Superior temporal gyrus (tissue), 1 donor: ENCODE measurements at regions not wholly inside any gene's neighbourhood (a gene's known extent, or its start where the extent isn't known, plus 50 kb on each side); places are given as distances from the start of the nearest gene placed in this dataset.
A peak's percentile ranks its signal among the peaks of the same experiment; 100 is the strongest.
"Not testable (repeated sequence)": the region's sequence is repeated elsewhere in the genome, so short reads cannot be mapped to it uniquely, and the experiment has no call there.

Source experiments
- DNase-seq: peaks from one replicate; pipeline ENCODE4 v3.0.0-alpha.2; 2016; ENCODE audit errors: extremely low spot score

GRCh38 chr4:33746979-33747378, 2497.3 kb downstream of the ARAP2 start:
- no peak for DNase-seq

- DNase-seq, result no peak
These were observed 2493.3 kb downstream of the ARAP2 start for GRCh38 chr4:33751050-33751449.

DNA sequence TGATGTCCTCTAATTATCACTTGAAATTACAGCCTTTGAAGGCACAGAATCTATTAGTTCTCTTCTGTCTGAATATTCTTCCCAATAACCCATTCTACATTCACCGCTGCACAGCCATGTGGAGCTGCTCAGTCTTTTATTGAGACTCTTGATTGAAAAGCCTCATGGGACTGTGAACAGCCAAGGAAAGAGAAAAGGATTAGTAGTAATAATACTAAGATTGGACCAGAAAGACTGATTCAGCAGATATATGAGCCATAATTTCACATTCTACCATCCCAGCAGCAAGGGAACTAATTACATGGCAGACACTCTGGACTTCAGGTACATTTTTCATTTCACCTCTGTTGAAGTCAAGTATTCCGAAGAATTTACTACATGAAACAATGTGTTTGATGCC, 2471.7 kb downstream of the ARAP2 start:
- no peak for DNase-seq

- no peak for DNase-seq
These were observed 2463.1 kb downstream of the ARAP2 start for GRCh38 chr4:33780952-33781791.

DNA sequence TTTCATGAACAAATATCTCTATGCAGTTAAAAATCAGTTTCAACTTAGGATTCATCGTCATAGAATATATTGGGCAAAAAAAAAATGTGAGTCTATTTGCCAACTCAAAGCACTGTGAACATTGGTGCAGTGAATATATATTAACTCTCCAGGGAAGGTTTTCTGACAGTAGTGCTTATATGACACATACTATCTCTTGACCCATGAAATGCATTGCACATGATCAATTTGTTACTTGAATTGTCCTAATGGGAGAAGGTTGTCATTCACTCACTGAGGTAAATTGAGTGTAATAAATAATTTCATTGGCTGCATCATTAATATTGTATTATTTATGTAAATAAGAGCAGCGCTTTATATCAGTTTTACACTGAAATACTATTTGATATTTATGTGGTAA, 2458.5 kb downstream of the ARAP2 start:
- DNase-seq, result no peak

DNA sequence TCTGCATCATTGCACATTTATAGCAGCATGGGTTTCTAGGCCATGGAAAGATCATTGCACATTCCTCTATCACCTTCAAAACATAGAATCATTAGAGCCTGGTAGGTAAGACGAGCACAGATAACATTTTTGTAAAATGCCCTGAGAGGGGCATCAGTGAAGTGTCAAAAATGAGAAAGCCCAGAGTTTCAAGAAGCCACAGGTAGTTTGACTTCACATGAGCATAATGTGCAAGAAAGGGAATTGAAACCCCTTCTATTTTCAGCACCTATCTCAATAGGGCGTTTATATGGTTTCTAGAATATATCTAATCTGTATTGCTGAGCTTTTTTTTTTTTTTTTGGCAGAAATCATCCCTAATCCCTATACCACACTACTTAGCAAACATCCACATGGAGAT, 2441.7 kb downstream of the ARAP2 start:
- no peak for DNase-seq

DNA sequence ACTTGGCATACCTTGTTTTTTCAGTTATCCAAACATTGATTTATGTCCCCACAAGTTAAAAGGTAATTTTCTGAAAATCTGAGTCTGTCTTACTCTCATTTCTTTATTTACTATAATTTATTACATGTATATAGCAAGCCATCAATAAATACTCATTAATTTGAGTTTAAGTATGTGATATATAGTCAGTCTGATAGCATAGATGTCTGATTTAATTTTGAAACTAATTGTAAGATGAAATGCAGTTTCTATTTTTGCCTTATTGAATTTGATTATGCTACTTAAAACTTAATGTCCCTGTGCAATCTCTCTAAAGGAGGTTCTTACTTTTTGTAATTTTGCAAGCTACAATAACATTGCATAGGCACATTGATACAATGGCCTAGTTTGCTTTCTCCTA, 2418.6 kb downstream of the ARAP2 start:
- no peak for DNase-seq

- DNase-seq, result not testable (repeated sequence)
These were observed 2415.0 kb downstream of the ARAP2 start for GRCh38 chr4:33829356-33829755.

GRCh38 chr4:33831442-33832066, 2412.8 kb downstream of the ARAP2 start:
- DNase-seq, result no peak

DNA sequence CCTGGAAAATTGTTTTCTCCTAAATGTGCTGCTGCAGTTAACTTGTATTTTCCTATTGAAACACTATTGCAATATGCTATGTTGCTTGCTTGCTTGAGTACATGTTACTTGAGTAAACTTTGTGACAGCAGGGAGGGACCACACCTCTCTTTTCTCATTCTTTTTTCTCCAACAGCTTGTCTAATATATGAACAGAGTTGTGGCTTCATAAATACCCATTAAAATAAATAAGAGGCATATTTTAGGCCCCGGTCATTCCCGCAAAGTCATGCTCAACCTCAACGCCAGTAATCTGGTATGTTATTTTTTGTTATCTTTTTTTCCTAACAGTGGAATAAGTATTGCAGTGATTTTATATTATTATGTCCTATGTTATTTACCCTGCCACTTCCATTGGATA, 2408.6 kb downstream of the ARAP2 start:
- not testable (repeated sequence) for DNase-seq

DNA sequence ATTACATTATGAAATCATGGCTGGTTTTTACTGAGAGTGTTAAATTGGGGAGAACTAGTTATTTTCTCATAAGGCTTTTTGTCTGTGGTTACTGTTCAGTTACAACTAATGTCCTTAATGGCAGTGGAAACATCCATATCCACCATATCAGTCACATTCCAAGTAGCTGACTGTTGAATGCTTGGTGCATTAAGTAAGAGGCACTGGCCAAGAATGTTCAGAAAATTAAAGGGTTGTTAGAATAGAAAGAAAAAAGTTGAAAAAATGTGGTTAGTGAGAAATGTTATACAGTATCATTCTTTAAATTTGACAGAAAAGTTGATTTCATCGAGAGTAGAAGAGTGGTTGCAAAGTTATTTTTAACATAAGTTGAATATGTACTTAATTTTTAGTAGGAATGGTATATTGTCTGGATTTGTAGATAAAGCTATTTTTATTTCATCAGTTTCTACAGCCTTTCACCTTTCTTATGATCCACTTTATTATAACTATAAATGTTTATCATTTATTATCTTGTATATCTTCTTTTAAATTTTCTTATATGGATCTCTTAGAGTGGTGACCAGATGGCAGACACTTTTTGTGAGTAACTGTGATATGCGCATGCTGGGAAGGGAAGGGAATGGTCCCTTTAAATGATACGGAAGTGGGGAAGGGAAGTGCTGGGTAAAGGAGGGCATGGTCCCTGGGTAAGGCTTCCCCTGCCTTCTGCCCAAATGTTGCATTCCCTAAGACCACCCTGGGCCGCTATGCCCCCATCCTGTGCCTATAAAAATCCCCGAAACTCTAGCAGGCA, 2407.1 kb downstream of the ARAP2 start:
- DNase-seq, result no peak

DNA sequence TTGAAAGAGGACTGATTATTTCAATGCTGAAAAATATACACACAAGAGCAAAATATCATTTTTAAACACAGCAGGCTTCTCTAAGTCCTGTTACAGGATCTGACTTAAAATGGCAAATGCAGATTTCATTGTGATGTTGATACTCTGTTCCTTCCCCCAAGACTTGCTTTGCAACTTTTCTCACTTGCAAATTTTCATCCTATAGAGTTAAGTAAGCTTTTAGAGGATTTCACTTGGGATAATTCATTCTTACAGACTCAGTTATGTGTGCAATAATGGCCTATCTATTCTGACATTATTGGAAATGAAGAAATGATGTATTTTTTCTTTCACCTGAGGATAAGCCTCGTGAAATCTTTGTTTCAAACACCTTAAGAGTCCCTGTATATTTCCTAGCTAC, 2403.2 kb downstream of the ARAP2 start:
- DNase-seq, result no peak

- no peak for DNase-seq
These were observed 2393.9 kb downstream of the ARAP2 start for GRCh38 chr4:33850371-33850902.

DNA sequence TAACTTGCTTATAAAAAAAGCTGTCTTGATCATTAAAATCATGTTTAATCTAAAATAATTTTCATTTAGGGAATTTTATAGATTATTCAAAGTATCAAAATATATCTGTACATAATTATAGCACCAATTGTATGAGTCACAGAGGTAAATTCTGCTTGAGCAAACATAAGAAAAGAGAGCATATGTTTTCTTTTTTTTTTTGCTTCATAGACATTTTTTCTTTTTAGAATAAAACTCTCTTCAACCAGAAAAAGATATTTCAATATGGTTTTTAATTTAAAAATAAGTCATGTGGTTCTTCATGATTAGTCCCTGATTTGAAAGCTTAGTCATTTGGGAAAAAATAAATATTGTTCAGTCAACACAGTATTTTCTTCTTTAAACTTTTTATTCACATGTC, 2390.6 kb downstream of the ARAP2 start:
- DNase-seq, result not testable (repeated sequence)

DNA sequence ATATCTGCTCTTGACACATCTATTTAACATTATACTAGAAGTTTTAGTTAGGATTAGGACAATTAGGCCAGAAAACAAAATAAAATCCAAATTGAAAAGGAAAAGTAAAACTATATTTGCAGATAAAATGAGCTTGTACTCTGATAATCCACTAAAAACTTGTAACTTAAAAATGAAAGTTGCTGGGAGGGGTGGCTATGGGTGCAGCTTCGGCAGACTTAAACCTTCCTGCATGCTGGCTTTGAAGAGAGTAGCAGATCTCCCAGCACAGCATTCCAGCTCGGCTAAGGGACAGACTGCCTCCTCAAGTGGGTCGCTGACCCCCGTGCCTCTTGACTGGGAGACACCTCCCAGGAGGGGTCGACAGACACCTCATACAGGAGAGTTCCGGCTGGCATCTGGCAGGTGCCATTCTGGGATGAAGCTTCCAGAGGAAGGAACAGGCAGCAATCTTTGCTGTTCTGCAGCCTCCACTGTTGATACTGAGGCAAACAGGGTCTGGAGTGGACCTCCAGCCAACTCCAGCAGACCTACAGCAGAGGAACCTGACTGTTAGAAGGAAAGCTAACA, 2379.9 kb downstream of the ARAP2 start:
- DNase-seq, result no peak

DNA sequence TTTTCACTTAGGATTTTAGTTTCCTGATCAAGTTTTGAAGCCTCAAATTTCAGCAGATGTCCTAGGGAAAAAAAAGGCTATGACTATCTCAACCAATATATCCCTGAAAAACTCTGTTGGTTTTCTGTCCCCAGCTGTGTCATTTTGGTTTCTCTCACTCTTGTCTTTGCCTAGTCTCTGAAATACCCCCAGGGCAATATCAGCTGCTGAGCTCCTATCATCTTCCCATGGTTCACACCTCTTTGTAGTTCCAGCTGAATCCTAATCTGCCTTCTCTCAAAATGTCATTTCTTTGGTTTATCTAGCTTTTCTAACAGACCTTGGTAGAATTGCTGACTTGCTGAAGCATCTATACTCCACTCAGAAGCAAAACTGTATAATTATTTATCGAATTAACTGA, 2370.5 kb downstream of the ARAP2 start:
- no peak for DNase-seq

- DNase-seq, result no peak
These were observed 2365.6 kb downstream of the ARAP2 start for GRCh38 chr4:33878710-33879109.

DNA sequence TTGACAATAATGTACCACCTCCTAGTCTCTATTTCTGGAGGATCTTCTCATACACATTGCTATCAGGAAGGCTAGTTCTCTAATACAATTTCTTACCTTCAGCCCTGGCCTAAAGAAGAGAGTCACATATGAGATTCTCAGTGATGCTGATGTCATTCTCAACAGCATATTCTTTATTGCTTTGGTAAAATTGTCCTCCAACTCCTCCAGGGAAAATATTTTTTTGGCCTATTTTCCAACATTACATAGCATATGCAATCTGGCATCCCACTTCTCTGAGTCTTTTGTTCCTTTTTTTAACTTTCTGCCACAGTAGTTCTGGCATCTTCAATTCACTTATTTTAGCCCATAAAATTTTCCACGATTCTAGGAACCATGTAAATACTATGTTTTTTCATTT, 2363.1 kb downstream of the ARAP2 start:
- DNase-seq, result peak; percentile 76

GRCh38 chr4:33882246-33882990, 2361.9 kb downstream of the ARAP2 start:
- no peak for DNase-seq

DNA sequence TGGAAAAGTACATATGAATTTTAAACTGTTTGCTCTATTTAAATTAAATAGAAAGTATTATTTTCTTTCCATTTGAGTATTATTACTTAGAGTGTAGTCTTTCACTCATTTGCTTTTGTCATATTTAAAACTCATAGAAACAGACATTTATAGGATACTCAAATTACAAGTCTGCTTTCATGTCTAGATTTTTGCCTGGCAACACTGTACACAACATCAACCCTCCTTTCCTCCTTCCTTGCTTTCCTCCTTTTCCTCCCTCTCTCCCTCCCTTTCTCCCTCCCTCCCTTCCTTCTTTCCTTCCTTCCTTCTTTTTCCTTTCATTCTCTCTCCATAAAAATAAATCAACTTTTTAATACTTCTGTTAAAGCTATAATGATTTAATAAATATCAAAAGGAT, 2361.2 kb downstream of the ARAP2 start:
- no peak for DNase-seq

DNA sequence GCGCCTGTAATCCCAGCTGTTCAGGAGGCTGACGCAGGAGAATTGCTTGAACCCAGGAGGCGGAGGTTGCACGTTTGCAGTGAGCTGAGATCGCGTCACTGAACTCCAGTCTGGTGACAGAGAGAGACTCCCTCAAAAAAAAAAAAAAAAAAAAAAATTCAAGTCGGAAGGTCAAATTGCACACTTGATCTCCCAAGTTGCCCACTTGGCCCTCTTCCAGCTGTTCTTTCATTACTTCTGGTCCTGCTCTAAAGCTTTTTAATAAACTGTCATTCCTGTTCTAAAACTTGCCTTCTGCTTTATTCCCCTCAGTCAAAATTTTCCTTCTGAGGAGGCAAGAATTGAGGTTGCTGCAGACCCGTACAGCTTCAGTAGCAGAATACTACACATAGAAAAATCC, 2358.0 kb downstream of the ARAP2 start:
- DNase-seq, result no peak
